Osteocyte (in vitro differentiated cells): ENCODE measurements at regions not wholly inside any gene's neighbourhood (a gene's known extent, or its start where the extent isn't known, plus 50 kb on each side); places are given as distances from the start of the nearest gene placed in this dataset.

Experiments used
- DNase-seq: peaks from one replicate; pipeline ENCODE4 v3.0.0; 2021; ENCODE audit warnings: mixed read lengths; ENCODE audit not compliant: unreplicated experiment; ENCODE audit errors: extremely low spot score
- H3K27ac Mint-ChIP-seq: one replicate; pipeline ENCODE4 v1.8.0; 2021; ENCODE audit warnings: mild to moderate bottlenecking, mixed read lengths; ENCODE audit not compliant: unreplicated experiment
- H3K27me3 Mint-ChIP-seq: one replicate; pipeline ENCODE4 v1.8.0; 2021; ENCODE audit warnings: mixed read lengths; ENCODE audit not compliant: unreplicated experiment
- H3K36me3 Mint-ChIP-seq: one replicate; pipeline ENCODE4 v1.8.0; 2021; ENCODE audit warnings: mixed read lengths; ENCODE audit not compliant: unreplicated experiment
- H3K4me1 Mint-ChIP-seq: one replicate; pipeline ENCODE4 v1.8.0; 2021; ENCODE audit warnings: mixed read lengths; ENCODE audit not compliant: unreplicated experiment
- H3K4me3 Mint-ChIP-seq: one replicate; pipeline ENCODE4 v1.8.0; 2021; ENCODE audit warnings: mild to moderate bottlenecking, moderate library complexity, mixed read lengths; ENCODE audit not compliant: unreplicated experiment
- H3K9me3 Mint-ChIP-seq: one replicate; pipeline ENCODE4 v1.8.0; 2021; ENCODE audit warnings: mixed read lengths; ENCODE audit not compliant: unreplicated experiment
- TF ChIP-seq, protein P1 (sequence below): fragments of 200-600 bp; sonication (generic); IDR thresholded peaks from 2 replicates; pipeline ENCODE4 v1.5.0; 2021; ENCODE audit warnings: antibody characterized with exemption, mild to moderate bottlenecking, moderate library complexity

- peaks cover 5% of the 10 kb centered on the region for H3K4me1 Mint-ChIP-seq
- H3K27me3 Mint-ChIP-seq: no peaks in the 10 kb centered on the region
- peaks cover 5% of the 10 kb centered on the region for H3K9me3 Mint-ChIP-seq
- H3K27ac Mint-ChIP-seq: no peak overlapping the region
- TF ChIP-seq, protein P1, sequence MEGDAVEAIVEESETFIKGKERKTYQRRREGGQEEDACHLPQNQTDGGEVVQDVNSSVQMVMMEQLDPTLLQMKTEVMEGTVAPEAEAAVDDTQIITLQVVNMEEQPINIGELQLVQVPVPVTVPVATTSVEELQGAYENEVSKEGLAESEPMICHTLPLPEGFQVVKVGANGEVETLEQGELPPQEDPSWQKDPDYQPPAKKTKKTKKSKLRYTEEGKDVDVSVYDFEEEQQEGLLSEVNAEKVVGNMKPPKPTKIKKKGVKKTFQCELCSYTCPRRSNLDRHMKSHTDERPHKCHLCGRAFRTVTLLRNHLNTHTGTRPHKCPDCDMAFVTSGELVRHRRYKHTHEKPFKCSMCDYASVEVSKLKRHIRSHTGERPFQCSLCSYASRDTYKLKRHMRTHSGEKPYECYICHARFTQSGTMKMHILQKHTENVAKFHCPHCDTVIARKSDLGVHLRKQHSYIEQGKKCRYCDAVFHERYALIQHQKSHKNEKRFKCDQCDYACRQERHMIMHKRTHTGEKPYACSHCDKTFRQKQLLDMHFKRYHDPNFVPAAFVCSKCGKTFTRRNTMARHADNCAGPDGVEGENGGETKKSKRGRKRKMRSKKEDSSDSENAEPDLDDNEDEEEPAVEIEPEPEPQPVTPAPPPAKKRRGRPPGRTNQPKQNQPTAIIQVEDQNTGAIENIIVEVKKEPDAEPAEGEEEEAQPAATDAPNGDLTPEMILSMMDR: no peak
- DNase-seq: no peak
- no peaks in the 10 kb centered on the region for H3K36me3 Mint-ChIP-seq
- no peak overlapping the region for H3K4me3 Mint-ChIP-seq
Measured at GRCh38 chr17:13428611-13429042, 173.1 kb downstream of the HS3ST3A1 start.

DNA sequence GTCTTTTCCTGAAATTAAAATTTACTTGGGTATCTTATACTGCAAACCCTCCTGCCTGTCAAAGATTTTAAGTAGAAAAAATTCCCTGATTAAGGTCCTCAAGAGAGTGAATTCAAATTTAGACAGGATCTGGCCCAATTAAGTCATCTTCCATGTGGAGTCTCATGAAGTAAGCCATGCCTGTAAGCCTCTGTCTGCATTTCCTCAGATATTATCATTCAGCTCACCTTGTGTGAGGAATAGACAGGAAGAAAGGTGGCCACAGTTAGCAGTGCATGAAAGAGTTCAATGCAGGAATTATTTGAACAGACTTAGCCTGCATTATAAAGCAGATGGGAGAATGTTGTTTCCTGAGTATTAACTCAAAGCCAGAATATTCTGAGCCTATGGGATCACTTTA lies 174.7 kb downstream of the HS3ST3A1 start:
- no peak overlapping the region for H3K27ac Mint-ChIP-seq
- no peaks in the 10 kb centered on the region for H3K27me3 Mint-ChIP-seq
- H3K4me3 Mint-ChIP-seq: no peak overlapping the region
- DNase-seq: no peak
- TF ChIP-seq, protein P1: no peak
- H3K36me3 Mint-ChIP-seq: no peaks in the 10 kb centered on the region
- no peaks in the 10 kb centered on the region for H3K9me3 Mint-ChIP-seq
- H3K4me1 Mint-ChIP-seq: peaks cover 5% of the 10 kb centered on the region

DNA sequence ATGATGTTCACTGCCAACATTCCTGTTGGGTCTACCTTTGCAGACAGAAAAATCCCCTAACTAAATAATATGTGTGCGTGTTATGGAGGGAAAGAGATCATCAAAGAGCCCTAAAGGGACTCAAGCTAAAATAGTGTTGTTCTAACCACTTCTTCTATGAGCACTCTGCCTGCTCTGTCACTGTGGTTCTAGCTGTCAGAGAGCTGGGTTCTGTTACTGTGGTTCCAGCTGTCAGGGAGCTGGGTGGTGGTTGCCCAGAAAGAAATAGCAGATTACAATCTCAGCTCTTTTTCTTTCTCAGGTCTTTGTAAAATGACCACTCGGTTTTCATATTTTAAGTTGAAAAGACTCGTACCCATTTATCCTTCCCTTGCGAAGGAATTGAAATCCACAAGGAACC lies 176.3 kb downstream of the HS3ST3A1 start:
- peaks cover 5% of the 10 kb centered on the region for H3K9me3 Mint-ChIP-seq
- TF ChIP-seq, protein P1: no peak
- no peaks in the 10 kb centered on the region for H3K27me3 Mint-ChIP-seq
- no peaks in the 10 kb centered on the region for H3K36me3 Mint-ChIP-seq
- no peak overlapping the region for H3K27ac Mint-ChIP-seq
- no peak for DNase-seq
- H3K4me3 Mint-ChIP-seq: no peak overlapping the region
- peaks cover 11% of the 10 kb centered on the region for H3K4me1 Mint-ChIP-seq

- no peak for DNase-seq
- no peak overlapping the region for H3K27ac Mint-ChIP-seq
Measured at GRCh38 chr17:13421581-13422130, 180.1 kb downstream of the HS3ST3A1 start.

DNA sequence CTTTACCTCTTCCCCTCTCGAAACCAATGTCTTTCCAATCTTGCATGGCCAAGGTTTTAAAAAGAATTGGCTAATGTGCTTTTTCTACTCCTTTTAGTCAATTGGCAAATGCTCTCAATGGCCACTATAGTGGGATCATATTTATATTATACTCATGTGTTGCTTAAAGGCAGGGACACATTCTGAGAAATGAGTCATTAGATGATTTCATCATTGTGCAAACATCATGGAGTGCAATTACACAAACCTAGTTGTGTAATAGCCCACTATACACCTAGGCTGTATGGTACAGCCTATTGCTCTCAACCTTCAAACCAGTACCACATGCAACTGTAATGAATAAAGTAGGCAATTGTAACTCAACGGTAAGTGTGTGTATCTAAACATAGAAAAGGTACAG lies 180.9 kb downstream of the HS3ST3A1 start:
- peaks cover 5% of the 10 kb centered on the region for H3K9me3 Mint-ChIP-seq
- H3K4me3 Mint-ChIP-seq: no peak overlapping the region
- no peaks in the 10 kb centered on the region for H3K36me3 Mint-ChIP-seq
- no peak overlapping the region for H3K27ac Mint-ChIP-seq
- peaks cover 7% of the 10 kb centered on the region for H3K4me1 Mint-ChIP-seq
- no peak for DNase-seq
- TF ChIP-seq, protein P1: no peak
- no peaks in the 10 kb centered on the region for H3K27me3 Mint-ChIP-seq

More at GRCh38 chr17:13421581-13422130, 180.1 kb downstream of the HS3ST3A1 start:
- H3K27me3 Mint-ChIP-seq: no peaks in the 10 kb centered on the region
- no peaks in the 10 kb centered on the region for H3K36me3 Mint-ChIP-seq
- no peak overlapping the region for H3K4me3 Mint-ChIP-seq
- TF ChIP-seq, protein P1: no peak
- peaks cover 7% of the 10 kb centered on the region for H3K4me1 Mint-ChIP-seq
- H3K9me3 Mint-ChIP-seq: peaks cover 5% of the 10 kb centered on the region
